SK-N-SH treated with all-trans-retinoic acid at 6 μM for 48 hours (cell line): ENCODE measurements at regions not wholly inside any gene's neighbourhood (a gene's known extent, or its start where the extent isn't known, plus 50 kb on each side); places are given as distances from the start of the nearest gene placed in this dataset.

Source experiments
- ATAC-seq: fragments of 200-7000 bp; cut with Tn5 transposase; 3 replicates; pipeline ENCODE4 v1.9.1; 2020; ENCODE audit warnings: mild to moderate bottlenecking, moderate library complexity
- ARNTL ChIP-seq: fragments of 450-650 bp; formaldehyde crosslinking; IDR thresholded peaks from 2 replicates; pipeline ENCODE4 v1.5.0; 2020; ENCODE audit warnings: low read depth, mild to moderate bottlenecking, moderate library complexity, borderline replicate concordance
- BACH2 ChIP-seq: fragments of 250-450 bp; sonication (Bioruptor Pico); IDR thresholded peaks from 2 replicates; pipeline ENCODE4 v1.9.0; 2021; ENCODE audit warnings: mild to moderate bottlenecking, borderline replicate concordance
- CREB5 ChIP-seq: fragments of 250-450 bp; sonication (Bioruptor Pico); IDR thresholded peaks from 2 replicates; pipeline ENCODE4 v1.5.1; 2020; ENCODE audit warnings: low read depth, mild to moderate bottlenecking, moderate library complexity
- CSDC2 ChIP-seq: fragments of 250-450 bp; sonication (Bioruptor Pico); IDR thresholded peaks from 2 replicates; pipeline ENCODE4 v1.5.0; 2020; ENCODE audit warnings: mild to moderate bottlenecking, moderate library complexity
- CSRNP3 ChIP-seq: fragments of 250-450 bp; sonication (Bioruptor Pico); IDR thresholded peaks from 2 replicates; pipeline ENCODE4 v1.5.1; 2021; ENCODE audit warnings: mild to moderate bottlenecking, moderate library complexity
- ESRRG ChIP-seq: fragments of 250-450 bp; sonication (Bioruptor Pico); IDR thresholded peaks from 2 replicates; pipeline ENCODE4 v1.6.1; 2021; ENCODE audit warnings: mild to moderate bottlenecking
- GLIS3 ChIP-seq: fragments of 250-450 bp; sonication (Bioruptor Pico); IDR thresholded peaks from 2 replicates; pipeline ENCODE4 v1.5.0; 2020; ENCODE audit warnings: mild to moderate bottlenecking, moderate library complexity
- ISL1 ChIP-seq: fragments of 250-450 bp; sonication (Bioruptor Pico); IDR thresholded peaks from 2 replicates; pipeline ENCODE4 v2.1.2; 2022; ENCODE audit warnings: mild to moderate bottlenecking, moderate library complexity
- PATZ1 ChIP-seq: fragments of 250-450 bp; sonication (Bioruptor Pico); IDR thresholded peaks from 2 replicates; pipeline ENCODE4 v1.8.0; 2020; ENCODE audit warnings: mild to moderate bottlenecking, moderate library complexity, borderline replicate concordance
- POU6F1 ChIP-seq: fragments of 250-450 bp; sonication (Bioruptor Pico); IDR thresholded peaks from 2 replicates; pipeline ENCODE4 v1.8.0; 2021; ENCODE audit warnings: low read depth, mild to moderate bottlenecking, moderate library complexity, borderline replicate concordance
- PPARA ChIP-seq: fragments of 250-450 bp; sonication (Bioruptor Pico); IDR thresholded peaks from 2 replicates; pipeline ENCODE4 v1.5.0; 2020; ENCODE audit warnings: mild to moderate bottlenecking, borderline replicate concordance
- RARB ChIP-seq: fragments of 250-450 bp; sonication (Bioruptor Pico); IDR thresholded peaks from 2 replicates; pipeline ENCODE4 v1.8.0; 2021; ENCODE audit warnings: mild to moderate bottlenecking, moderate library complexity
- SNAI2 ChIP-seq: fragments of 250-450 bp; sonication (Bioruptor Pico); IDR thresholded peaks from 2 replicates; pipeline ENCODE4 v1.5.0; 2020; ENCODE audit warnings: mild to moderate bottlenecking, moderate library complexity
- TCF4 ChIP-seq: fragments of 250-450 bp; sonication (Bioruptor Pico); IDR thresholded peaks from 2 replicates; pipeline ENCODE4 v1.8.0; 2021; ENCODE audit warnings: mild to moderate bottlenecking, moderate library complexity, borderline replicate concordance
- TOX ChIP-seq: fragments of 250-450 bp; sonication (Bioruptor Pico); IDR thresholded peaks from 2 replicates; pipeline ENCODE4 v1.8.0; 2021; ENCODE audit warnings: mild to moderate bottlenecking, moderate library complexity, borderline replicate concordance
- TSHZ2 ChIP-seq: fragments of 250-450 bp; sonication (Bioruptor Pico); IDR thresholded peaks from 2 replicates; pipeline ENCODE4 v1.5.0; 2020; ENCODE audit warnings: mild to moderate bottlenecking, moderate library complexity
- ZC3H10 ChIP-seq: fragments of 250-450 bp; sonication (Bioruptor Pico); IDR thresholded peaks from 2 replicates; pipeline ENCODE4 v1.5.1; 2021; ENCODE audit warnings: mild to moderate bottlenecking, moderate library complexity
- ZFP3 ChIP-seq: fragments of 250-450 bp; sonication (Bioruptor Pico); IDR thresholded peaks from 2 replicates; pipeline ENCODE4 v1.5.0; 2020; ENCODE audit warnings: mild to moderate bottlenecking, moderate library complexity
- ZFP30 ChIP-seq: fragments of 450-650 bp; formaldehyde crosslinking; IDR thresholded peaks from 2 replicates; pipeline ENCODE4 v1.5.0; 2022; ENCODE audit warnings: mild to moderate bottlenecking, moderate library complexity
- ZNF565 ChIP-seq: fragments of 450-650 bp; formaldehyde crosslinking; conservative IDR thresholded peaks from 2 replicates; pipeline ENCODE4 v1.5.0; 2020; ENCODE audit warnings: low read depth, mild to moderate bottlenecking, moderate library complexity
- ZNF70 ChIP-seq: fragments of 450-650 bp; formaldehyde crosslinking; IDR thresholded peaks from 2 replicates; pipeline ENCODE4 v1.5.0; 2020; ENCODE audit warnings: mild to moderate bottlenecking, moderate library complexity
- ZNF8 ChIP-seq: fragments of 450-650 bp; formaldehyde crosslinking; IDR thresholded peaks from 2 replicates; pipeline ENCODE4 v1.5.0; 2020; ENCODE audit warnings: mild to moderate bottlenecking, moderate library complexity

- no peak for TF ChIP-seq TOX
- no peak for TF ChIP-seq BACH2 (CRISPR knock-in tag)
- TF ChIP-seq CSRNP3 (CRISPR knock-in tag) = no peak
- no peak for TF ChIP-seq ZFP30 (CRISPR knock-in tag)
- TF ChIP-seq ZFP3 = no peak
- TF ChIP-seq ZNF8 (CRISPR knock-in tag) = no peak
- TF ChIP-seq PATZ1 = no peak
- TF ChIP-seq ESRRG (CRISPR knock-in tag) = no peak
- TF ChIP-seq TSHZ2 = no peak
- no peak for TF ChIP-seq PPARA (CRISPR knock-in tag)
- no peak for TF ChIP-seq CREB5 (CRISPR knock-in tag)
- no peak for TF ChIP-seq ZNF565 (CRISPR knock-in tag)
- TF ChIP-seq ZC3H10 (CRISPR knock-in tag) = no peak
- no peak for TF ChIP-seq SNAI2 (CRISPR knock-in tag)
- TF ChIP-seq ISL1 (CRISPR knock-in tag) = no peak
- TF ChIP-seq RARB (CRISPR knock-in tag) = no peak
- TF ChIP-seq ARNTL (CRISPR knock-in tag) = no peak
- TF ChIP-seq TCF4 = no peak
- TF ChIP-seq POU6F1 (CRISPR knock-in tag) = no peak
- no peak for TF ChIP-seq GLIS3 (CRISPR knock-in tag)
Measured at GRCh38 chr4:108397850-108398249, 222.5 kb upstream of the RPL34 start.

GRCh38 chr4:108396900-108397497 is 223.4 kb upstream of the RPL34 start:
- no peak for TF ChIP-seq ZNF70 (CRISPR knock-in tag)
- TF ChIP-seq ISL1 (CRISPR knock-in tag) = no peak
- TF ChIP-seq POU6F1 (CRISPR knock-in tag) = no peak
- TF ChIP-seq RARB (CRISPR knock-in tag) = no peak
- no peak for TF ChIP-seq ZC3H10 (CRISPR knock-in tag)
- no peak for TF ChIP-seq SNAI2 (CRISPR knock-in tag)
- no peak for TF ChIP-seq CREB5 (CRISPR knock-in tag)
- TF ChIP-seq ESRRG (CRISPR knock-in tag) = no peak
- no peak for TF ChIP-seq PATZ1
- TF ChIP-seq BACH2 (CRISPR knock-in tag) = no peak
- no peak for TF ChIP-seq CSDC2 (CRISPR knock-in tag)
- TF ChIP-seq CSRNP3 (CRISPR knock-in tag) = no peak
- no peak for TF ChIP-seq TOX
- no peak for TF ChIP-seq ZFP30 (CRISPR knock-in tag)
- TF ChIP-seq ARNTL (CRISPR knock-in tag) = no peak
- no peak for ATAC-seq

More at GRCh38 chr4:108397850-108398249, 222.5 kb upstream of the RPL34 start:
- no peak for ATAC-seq
